Adrenal gland (tissue), 5 donors: ENCODE measurements at regions not wholly inside any gene's neighbourhood (a gene's known extent, or its start where the extent isn't known, plus 50 kb on each side); places are given as distances from the start of the nearest gene placed in this dataset.

Experiments
- POLR2A ChIP-seq, 2 donors: fragments of 450-650 bp; IDR thresholded peaks; one replicate each; pipeline ENCODE4 v1.6.1; 2017; ENCODE audit warnings: antibody characterized with exemption in 2 of 2, mild to moderate bottlenecking in 2 of 2, moderate library complexity in 1 of 2
- TF ChIP-seq, protein P1 (sequence below), 6 experiments: fragments of 450-650 bp in 4 of 6; fragments of 200-600 bp in 2 of 6; sonication (generic) in 1 of 6; IDR thresholded peaks; 1 replicate in 5 of 6; 2 replicates in 1 of 6; pipeline versions ENCODE4 v1.5.1 to v1.8.0; 2016 to 2021; ENCODE audit warnings: antibody characterized with exemption in 6 of 6, mild to moderate bottlenecking in 2 of 6, moderate library complexity in 1 of 6
- donor health status: DM: no; HTN: no; CAD: no.

DNA sequence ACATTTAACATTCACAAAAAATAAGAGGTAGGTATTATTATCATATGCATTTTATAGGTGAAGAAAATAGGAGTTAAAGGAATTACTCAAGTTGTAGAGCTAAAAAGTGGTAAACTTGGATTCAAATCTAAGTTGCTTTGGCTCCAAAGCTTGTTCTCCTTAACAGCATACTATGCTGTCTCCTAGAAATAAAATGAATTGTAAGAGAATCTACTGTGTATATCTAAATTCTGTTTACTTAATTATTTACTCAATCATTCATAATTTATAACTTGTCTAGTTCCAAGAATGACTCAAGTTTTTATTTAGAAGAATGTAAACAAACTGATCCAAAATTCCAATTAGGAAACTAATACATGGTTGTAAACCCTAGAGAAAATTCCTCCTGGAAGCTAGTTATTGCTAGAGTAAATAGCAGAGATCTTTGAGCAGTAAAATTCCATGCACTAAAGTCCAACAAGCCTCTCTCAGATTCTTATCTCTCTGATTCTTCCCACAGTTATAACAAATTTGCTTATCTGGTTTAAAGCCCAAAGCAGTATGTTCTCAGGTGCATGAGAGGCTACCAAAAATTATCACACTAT is 132.5 kb upstream of the DPT start:
- no peak for TF ChIP-seq POLR2A (IDR thresholded peaks at IDR 0.05)
- TF ChIP-seq, protein P1, sequence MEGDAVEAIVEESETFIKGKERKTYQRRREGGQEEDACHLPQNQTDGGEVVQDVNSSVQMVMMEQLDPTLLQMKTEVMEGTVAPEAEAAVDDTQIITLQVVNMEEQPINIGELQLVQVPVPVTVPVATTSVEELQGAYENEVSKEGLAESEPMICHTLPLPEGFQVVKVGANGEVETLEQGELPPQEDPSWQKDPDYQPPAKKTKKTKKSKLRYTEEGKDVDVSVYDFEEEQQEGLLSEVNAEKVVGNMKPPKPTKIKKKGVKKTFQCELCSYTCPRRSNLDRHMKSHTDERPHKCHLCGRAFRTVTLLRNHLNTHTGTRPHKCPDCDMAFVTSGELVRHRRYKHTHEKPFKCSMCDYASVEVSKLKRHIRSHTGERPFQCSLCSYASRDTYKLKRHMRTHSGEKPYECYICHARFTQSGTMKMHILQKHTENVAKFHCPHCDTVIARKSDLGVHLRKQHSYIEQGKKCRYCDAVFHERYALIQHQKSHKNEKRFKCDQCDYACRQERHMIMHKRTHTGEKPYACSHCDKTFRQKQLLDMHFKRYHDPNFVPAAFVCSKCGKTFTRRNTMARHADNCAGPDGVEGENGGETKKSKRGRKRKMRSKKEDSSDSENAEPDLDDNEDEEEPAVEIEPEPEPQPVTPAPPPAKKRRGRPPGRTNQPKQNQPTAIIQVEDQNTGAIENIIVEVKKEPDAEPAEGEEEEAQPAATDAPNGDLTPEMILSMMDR (IDR thresholded peaks at IDR 0.05): no peak
